Stimulated activated CD4-positive, alpha-beta T cell treated with anti-CD3 and anti-CD28 coated beads, Interleukin-1b, Interleukin-23, amount 100 ng/mL, for 48 hours (primary cell): ENCODE measurements at regions not wholly inside any gene's neighbourhood (a gene's known extent, or its start where the extent isn't known, plus 50 kb on each side); places are given as distances from the start of the nearest gene placed in this dataset.

ENCODE experiments used
- DNase-seq: peaks from one replicate; pipeline ENCODE4 v3.0.0-alpha.2; 2020

GRCh38 chr14:53537422-53538315 is 384.5 kb upstream of the DDHD1 start:
- DNase-seq: no peak

- DNase-seq: no peak
Observed at GRCh38 chr14:53536446-53536845, 383.3 kb upstream of the DDHD1 start.

GRCh38 chr14:53534841-53535240 is 381.7 kb upstream of the DDHD1 start:
- DNase-seq: no peak

- no peak for DNase-seq
Observed at GRCh38 chr14:53533384-53533970, 380.4 kb upstream of the DDHD1 start.

- DNase-seq: no peak
Observed at GRCh38 chr14:53532853-53533252, 379.7 kb upstream of the DDHD1 start.

- no peak for DNase-seq
Observed at GRCh38 chr14:53531730-53532129, 378.6 kb upstream of the DDHD1 start.

- DNase-seq: no peak
Observed at GRCh38 chr14:53531156-53531555, 378.0 kb upstream of the DDHD1 start.

- no peak for DNase-seq
Observed at GRCh38 chr14:53529519-53529918, 376.4 kb upstream of the DDHD1 start.

- no peak for DNase-seq
Observed at GRCh38 chr14:53528185-53528671, 375.1 kb upstream of the DDHD1 start.

GRCh38 chr14:53526200-53526599 is 373.1 kb upstream of the DDHD1 start:
- no peak for DNase-seq

- no peak for DNase-seq
Observed at GRCh38 chr14:53525608-53526007, 372.5 kb upstream of the DDHD1 start.

GRCh38 chr14:53524391-53524790 is 371.3 kb upstream of the DDHD1 start:
- DNase-seq: no peak

GRCh38 chr14:53523226-53523625 is 370.1 kb upstream of the DDHD1 start:
- no peak for DNase-seq

GRCh38 chr14:53520078-53520928 is 367.2 kb upstream of the DDHD1 start:
- no peak for DNase-seq

GRCh38 chr14:53519137-53519536 is 366.0 kb upstream of the DDHD1 start:
- no peak for DNase-seq

- DNase-seq: no peak
Observed at GRCh38 chr14:53517270-53517960, 364.3 kb upstream of the DDHD1 start.

- DNase-seq: no peak
Observed at GRCh38 chr14:53516261-53516774, 363.2 kb upstream of the DDHD1 start.

- DNase-seq: no peak
Observed at GRCh38 chr14:53515276-53515675, 362.2 kb upstream of the DDHD1 start.

- no peak for DNase-seq
Observed at GRCh38 chr14:53514197-53514596, 361.1 kb upstream of the DDHD1 start.

- no peak for DNase-seq
Observed at GRCh38 chr14:53510281-53510912, 357.3 kb upstream of the DDHD1 start.

- DNase-seq: no peak
Observed at GRCh38 chr14:53509276-53510244, 356.4 kb upstream of the DDHD1 start.
